SK-N-SH (cell line): ENCODE measurements at regions not wholly inside any gene's neighbourhood (a gene's known extent, or its start where the extent isn't known, plus 50 kb on each side); places are given as distances from the start of the nearest gene placed in this dataset.

ENCODE experiments used
- CTCF ChIA-PET: fragments of 300-600, 350-600 bp; formaldehyde crosslinking; extraction: SDS; loops from one replicate; lab custom pipeline; 2021; lab: Yijun Ruan, JAX
- POLR2A ChIA-PET: fragments of 350-600 bp; sonication (Branson Sonifier 250); formaldehyde crosslinking; extraction: SDS; loops from one replicate; lab custom pipeline; 2020; ENCODE audit warnings: antibody characterized with exemption, inconsistent platforms; lab: Yijun Ruan, JAX
- DNase-seq: peaks from one replicate; pipeline ENCODE4 v3.0.0; 2012
- H2AFZ ChIP-seq: fragments of 200-600 bp; sonication (generic); 2 replicates; pipeline ENCODE4 v1.8.1; 2016; ENCODE audit warnings: antibody characterized with exemption, mild to moderate bottlenecking, low read depth
- H3F3A ChIP-seq: fragments of 200-600 bp; sonication (generic); replicated peaks from 2 replicates; pipeline ENCODE3; 2016; ENCODE audit warnings: antibody characterized with exemption, mild to moderate bottlenecking; ENCODE audit not compliant: insufficient read depth
- H3K27ac ChIP-seq, 2 experiments: fragments of 200-500 bp in 1 of 2; fragments of 200-600 bp in 1 of 2; sonication (Bioruptor generic) in 1 of 2; sonication (generic), shearing (Covaris generic) in 1 of 2; 2 replicates each; pipeline versions ENCODE4 v1.5.1 to v1.6.1; 2014 to 2016; ENCODE audit warnings: low read depth in 2 of 2, inconsistent platforms in 1 of 2, low read length in 1 of 2, mild to moderate bottlenecking in 1 of 2, mixed read lengths in 1 of 2
- H3K27me3 ChIP-seq: fragments of 200-600 bp; sonication (generic), shearing (Covaris generic); 2 replicates; pipeline ENCODE4 v1.6.1; 2016; ENCODE audit warnings: mixed run types; ENCODE audit not compliant: insufficient read depth
- H3K36me3 ChIP-seq, 2 experiments: fragments of 200-500 bp in 1 of 2; fragments of 200-600 bp in 1 of 2; sonication (Bioruptor generic) in 1 of 2; sonication (generic) in 1 of 2; replicated peaks in 1 of 2; 2 replicates each; pipeline versions ENCODE3 to v1.5.1; 2014 to 2016; ENCODE audit warnings: low read length in 1 of 2, mild to moderate bottlenecking in 1 of 2; ENCODE audit not compliant: insufficient read depth in 2 of 2, control insufficient read depth in 1 of 2
- H3K4me1 ChIP-seq, 2 experiments: fragments of 200-500 bp in 1 of 2; fragments of 200-600 bp in 1 of 2; sonication (Bioruptor generic) in 1 of 2; sonication (generic), shearing (Covaris generic) in 1 of 2; 2 replicates each; pipeline versions ENCODE4 v1.5.1 to v1.6.1; 2014 to 2016; ENCODE audit warnings: low read depth in 1 of 2, low read length in 1 of 2, mixed run types in 1 of 2; ENCODE audit not compliant: insufficient read depth in 2 of 2, control insufficient read depth in 1 of 2
- H3K4me2 ChIP-seq: fragments of 200-600 bp; sonication (generic), shearing (Covaris generic); 2 replicates; pipeline ENCODE4 v1.6.1; 2017; ENCODE audit warnings: mixed run types
- H3K4me3 ChIP-seq, 2 experiments: fragments of 200-500 bp in 1 of 2; fragments of 200-600 bp in 1 of 2; sonication (Bioruptor generic) in 1 of 2; sonication (generic), shearing (Covaris generic) in 1 of 2; 2 replicates each; pipeline versions ENCODE4 v1.5.1 to v1.8.1; 2014 to 2016; ENCODE audit warnings: low read depth in 2 of 2, inconsistent platforms in 1 of 2, low read length in 1 of 2, mild to moderate bottlenecking in 1 of 2, mixed read lengths in 1 of 2, moderate library complexity in 1 of 2
- H3K79me2 ChIP-seq: fragments of 200-600 bp; sonication (generic); 2 replicates; pipeline ENCODE4 v1.8.1; 2017; ENCODE audit warnings: mild to moderate bottlenecking; ENCODE audit not compliant: insufficient read depth
- H3K9ac ChIP-seq: fragments of 200-600 bp; sonication (generic); 2 replicates; pipeline ENCODE4 v1.6.1; 2017; ENCODE audit warnings: mixed run types
- H3K9me2 ChIP-seq: fragments of 200-600 bp; sonication (generic); 2 replicates; pipeline ENCODE4 v1.6.1; 2017; ENCODE audit warnings: mixed run types
- H3K9me3 ChIP-seq: fragments of 200-600 bp; sonication (generic); 2 replicates; pipeline ENCODE4 v1.6.1; 2017; ENCODE audit warnings: mixed run types, mild to moderate bottlenecking, moderate library complexity
- H4K20me1 ChIP-seq: fragments of 200-600 bp; sonication (generic); 2 replicates; pipeline ENCODE4 v1.6.1; 2017; ENCODE audit warnings: mild to moderate bottlenecking, mixed run types; ENCODE audit not compliant: insufficient read depth
- CTCF ChIP-seq: fragments of 200-600 bp; sonication (generic); IDR thresholded peaks from 2 replicates; pipeline ENCODE4 v1.6.1; 2017; ENCODE audit warnings: antibody characterized with exemption, mild to moderate bottlenecking, moderate library complexity
- ELF1 ChIP-seq: IDR thresholded peaks from 2 replicates; pipeline ENCODE4 v1.4.0; 2012
- EP300 ChIP-seq, 2 experiments: IDR thresholded peaks; 2 replicates each; pipeline versions ENCODE4 v1.4.0 to v1.6.1; 2012; ENCODE audit warnings: borderline replicate concordance in 1 of 2, low read depth in 1 of 2, low read length in 1 of 2
- FOSL2 ChIP-seq: IDR thresholded peaks from 2 replicates; pipeline ENCODE4 v1.4.0; 2012; ENCODE audit warnings: low read depth, mild to moderate bottlenecking, moderate library complexity, borderline replicate concordance
- FOXJ3 ChIP-seq: sonication (generic); formaldehyde crosslinking; IDR thresholded peaks from 2 replicates; pipeline ENCODE4 v1.5.1; 2020; ENCODE audit warnings: mild to moderate bottlenecking, missing genetic modification reagents
- FOXM1 ChIP-seq: IDR thresholded peaks from 2 replicates; pipeline ENCODE4 v1.4.0; 2012; ENCODE audit warnings: low read depth, mild to moderate bottlenecking
- GATA2 ChIP-seq: sonication (generic); formaldehyde crosslinking; IDR thresholded peaks from 2 replicates; pipeline ENCODE4 v1.5.0; 2020; ENCODE audit warnings: mild to moderate bottlenecking, missing genetic modification reagents
- JUND ChIP-seq: IDR thresholded peaks from 2 replicates; pipeline ENCODE4 v1.4.0; 2012
- MAX ChIP-seq: IDR thresholded peaks from 2 replicates; pipeline ENCODE4 v1.4.0; 2012; ENCODE audit warnings: low read depth
- MXI1 ChIP-seq: IDR thresholded peaks from 2 replicates; pipeline ENCODE4 v1.6.1; 2012; ENCODE audit warnings: mild to moderate bottlenecking, low read depth, low read length, improper control_type of control experiment
- NFIC ChIP-seq: IDR thresholded peaks from 2 replicates; pipeline ENCODE4 v1.4.0; 2012; ENCODE audit warnings: borderline replicate concordance
- PBX3 ChIP-seq: IDR thresholded peaks from 2 replicates; pipeline ENCODE4; 2012
- POLR2AphosphoS5 ChIP-seq: IDR thresholded peaks from 2 replicates; pipeline ENCODE4 v1.6.1; 2012; ENCODE audit warnings: low read depth, low read length
- RAD21 ChIP-seq: IDR thresholded peaks from 2 replicates; pipeline ENCODE4 v1.6.1; 2012; ENCODE audit warnings: mild to moderate bottlenecking, low read length
- RFX5 ChIP-seq: IDR thresholded peaks from 2 replicates; pipeline ENCODE4 v1.6.1; 2012; ENCODE audit warnings: mild to moderate bottlenecking, improper control_type of control experiment, low read length
- RXRA ChIP-seq: IDR thresholded peaks from 2 replicates; pipeline ENCODE4 v1.4.0; 2012; ENCODE audit warnings: low read depth, mild to moderate bottlenecking, borderline replicate concordance
- SMC3 ChIP-seq: IDR thresholded peaks from 2 replicates; pipeline ENCODE4 v1.6.1; 2012; ENCODE audit warnings: low read depth, low read length, improper control_type of control experiment
- TCF12 ChIP-seq: IDR thresholded peaks from 2 replicates; pipeline ENCODE4 v1.4.0; 2012
- USF1 ChIP-seq: IDR thresholded peaks from 2 replicates; pipeline ENCODE4 v1.4.0; 2012; ENCODE audit warnings: low read depth, borderline replicate concordance
- YY1 ChIP-seq: IDR thresholded peaks from 2 replicates; pipeline ENCODE4 v1.4.0; 2012; ENCODE audit warnings: low read depth, mild to moderate bottlenecking
- ZBTB33 ChIP-seq: IDR thresholded peaks from 2 replicates; pipeline ENCODE4 v1.4.0; 2012; ENCODE audit warnings: low read depth, borderline replicate concordance
- WGBS: methylation state at CpG from one replicate; pipeline ENCODE4 v1.1.6; 2017; ENCODE audit warnings: low lambda C conversion rate; 5-methylcytosine and 5-hydroxymethylcytosine counted together

- Histone ChIP-seq H3K4me1 (no peaks in the 10 kb centered on the region; a peak in 1 of 4 replicates), H3K79me2 (no peaks in the 10 kb centered on the region), H3F3A (no peaks in the 10 kb centered on the region), H3K27ac (no peak overlapping the region), H3K4me2 (no peak overlapping the region), H3K4me3 (no peak overlapping the region), H4K20me1 (no peaks in the 10 kb centered on the region), H3K9me3 (no peaks in the 10 kb centered on the region), H2AFZ (no peak overlapping the region), H3K36me3 (no peaks in the 10 kb centered on the region), H3K27me3 (no peaks in the 10 kb centered on the region), H3K9ac (no peak overlapping the region), H3K9me2 (no peaks in the 10 kb centered on the region)
- ChIA-PET CTCF (no interaction called here), POLR2A (no interaction called here)
- no peak for TF ChIP-seq ELF1
- no peak for TF ChIP-seq USF1
- TF ChIP-seq TCF12: no peak
- TF ChIP-seq FOXJ3 (CRISPR knock-in tag): no peak
- TF ChIP-seq GATA2 (CRISPR knock-in tag): no peak
- no peak for TF ChIP-seq MAX
- TF ChIP-seq ZBTB33: no peak
- TF ChIP-seq NFIC: no peak
- no peak for DNase-seq
- 10% methylated on average over 2 of the region's 2 CpGs for WGBS
Observed at GRCh38 chr2:221133941-221134340, 438.2 kb downstream of the EPHA4 start.

GRCh38 chr2:221134718-221135117 lies 437.4 kb downstream of the EPHA4 start:
- Histone ChIP-seq H3K4me1 (no peaks in the 10 kb centered on the region; a peak in 1 of 4 replicates), H3K4me2 (no peak overlapping the region), H4K20me1 (no peaks in the 10 kb centered on the region), H3K4me3 (no peak overlapping the region), H3K9me2 (no peaks in the 10 kb centered on the region), H3K9ac (no peak overlapping the region), H3K9me3 (no peaks in the 10 kb centered on the region), H2AFZ (no peak overlapping the region), H3K27me3 (no peaks in the 10 kb centered on the region), H3K36me3 (no peaks in the 10 kb centered on the region), H3K79me2 (no peaks in the 10 kb centered on the region), H3F3A (no peaks in the 10 kb centered on the region), H3K27ac (no peak overlapping the region)
- TF ChIP-seq YY1: no peak
- TF ChIP-seq GATA2 (CRISPR knock-in tag): no peak
- TF ChIP-seq PBX3: no peak
- TF ChIP-seq MXI1: no peak
- TF ChIP-seq SMC3: no peak
- no peak for TF ChIP-seq RAD21
- TF ChIP-seq RFX5: no peak
- no peak for TF ChIP-seq POLR2AphosphoS5
- TF ChIP-seq FOSL2: no peak
- no peak for TF ChIP-seq JUND
- no peak for TF ChIP-seq CTCF
- no peak for TF ChIP-seq ELF1
- TF ChIP-seq TCF12: no peak
- TF ChIP-seq FOXM1: no peak
- no peak for TF ChIP-seq NFIC
- no peak for TF ChIP-seq EP300 (IDR thresholded peaks at IDR 0.05; ENCODE audit: borderline replicate concordance in 1 of 2, low read depth in 1 of 2, low read length in 1 of 2)
- no peak for TF ChIP-seq RXRA
- no peak for DNase-seq
- ChIA-PET POLR2A (no interaction called here), CTCF (no interaction called here)
- WGBS: 4% methylated on average over 3 of the region's 3 CpGs
